Activated CD4-positive, alpha-beta T cell treated with anti-CD3 and anti-CD28 coated beads for 1 hour (primary cell): ENCODE measurements at regions not wholly inside any gene's neighbourhood (a gene's known extent, or its start where the extent isn't known, plus 50 kb on each side); places are given as distances from the start of the nearest gene placed in this dataset.

ENCODE experiments used
- DNase-seq: peaks from one replicate; pipeline ENCODE4 v3.0.0-alpha.2; 2020

- no peak for DNase-seq
Observed at GRCh38 chr18:39825485-39826150, 2129.4 kb upstream of the PIK3C3 start.

GRCh38 chr18:39806525-39806924 is 2148.5 kb upstream of the PIK3C3 start:
- no peak for DNase-seq

GRCh38 chr18:39805218-39805617 is 2149.8 kb upstream of the PIK3C3 start:
- no peak for DNase-seq

GRCh38 chr18:39802648-39803229 is 2152.3 kb upstream of the PIK3C3 start:
- DNase-seq = no peak

GRCh38 chr18:39801848-39802247 is 2153.2 kb upstream of the PIK3C3 start:
- no peak for DNase-seq

GRCh38 chr18:39801010-39801409 is 2154.0 kb upstream of the PIK3C3 start:
- no peak for DNase-seq

GRCh38 chr18:39799006-39799405 is 2156.0 kb upstream of the PIK3C3 start:
- DNase-seq = no peak

- DNase-seq = no peak
Observed at GRCh38 chr18:39796393-39796792, 2158.6 kb upstream of the PIK3C3 start.

- no peak for DNase-seq
Observed at GRCh38 chr18:39795350-39795749, 2159.7 kb upstream of the PIK3C3 start.

GRCh38 chr18:39793609-39794008 is 2161.4 kb upstream of the PIK3C3 start:
- DNase-seq = no peak

- no peak for DNase-seq
Observed at GRCh38 chr18:39788383-39788782, 2166.7 kb upstream of the PIK3C3 start.

GRCh38 chr18:39786477-39786876 is 2168.6 kb upstream of the PIK3C3 start:
- DNase-seq = no peak

- no peak for DNase-seq
Observed at GRCh38 chr18:39784541-39784940, 2170.5 kb upstream of the PIK3C3 start.

- no peak for DNase-seq
Observed at GRCh38 chr18:39781565-39781964, 2173.5 kb upstream of the PIK3C3 start.

- DNase-seq = no peak
Observed at GRCh38 chr18:39780774-39781173, 2174.3 kb upstream of the PIK3C3 start.

GRCh38 chr18:39779926-39780325 is 2175.1 kb upstream of the PIK3C3 start:
- DNase-seq = no peak

- no peak for DNase-seq
Observed at GRCh38 chr18:39776766-39777165, 2178.3 kb upstream of the PIK3C3 start.

- DNase-seq = no peak
Observed at GRCh38 chr18:39774957-39775598, 2180.0 kb upstream of the PIK3C3 start.

GRCh38 chr18:39773646-39774045 is 2181.4 kb upstream of the PIK3C3 start:
- no peak for DNase-seq

- no peak for DNase-seq
Observed at GRCh38 chr18:39772155-39772919, 2182.7 kb upstream of the PIK3C3 start.

- DNase-seq = no peak
Observed at GRCh38 chr18:39770399-39770798, 2184.6 kb upstream of the PIK3C3 start.

- no peak for DNase-seq
Observed at GRCh38 chr18:39764873-39765272, 2190.2 kb upstream of the PIK3C3 start.

GRCh38 chr18:39761273-39761672 is 2193.8 kb upstream of the PIK3C3 start:
- no peak for DNase-seq

- DNase-seq = no peak
Observed at GRCh38 chr18:39759926-39760325, 2194.3 kb upstream of the CELF4 start.
